Right lobe of liver (tissue), 6 donors: ENCODE measurements at regions not wholly inside any gene's neighbourhood (a gene's known extent, or its start where the extent isn't known, plus 50 kb on each side); places are given as distances from the start of the nearest gene placed in this dataset.

Experiments
- ATAC-seq, 4 donors: fragments of 200-7000 bp; cut with Tn5 transposase; one replicate each; pipeline ENCODE4 v1.9.1; 2020; ENCODE audit warnings: mild to moderate bottlenecking in 4 of 4, moderate library complexity in 4 of 4
- DNase-seq, 3 donors: peaks; one replicate each; pipeline ENCODE4 v3.0.0-alpha.2; 2020
- H3K27ac ChIP-seq, 3 donors: fragments of 200-600 bp; one replicate each; pipeline ENCODE4 v1.8.0; 2022
- H3K27me3 ChIP-seq, 2 donors: fragments of 200-600 bp; one replicate each; pipeline ENCODE4 v1.8.0; 2022
- H3K36me3 ChIP-seq, 4 donors: fragments of 200-600 bp; sonication (generic) in 1 of 4; one replicate each; pipeline versions ENCODE4 v1.5.1 to v1.8.0; 2017 to 2022; ENCODE audit warnings: control low read depth in 1 of 4
- H3K4me1 ChIP-seq, 4 donors: fragments of 200-600 bp; sonication (generic) in 1 of 4; one replicate each; pipeline versions ENCODE4 v1.5.1 to v1.8.0; 2017 to 2022; ENCODE audit warnings: control low read depth in 1 of 4
- H3K4me3 ChIP-seq, 3 donors: fragments of 200-600 bp; one replicate each; pipeline ENCODE4 v1.8.0; 2022
- H3K9me3 ChIP-seq, 4 donors: fragments of 200-600 bp; sonication (generic) in 1 of 4; one replicate each; pipeline versions ENCODE4 v1.5.1 to v1.8.0; 2017 to 2022; ENCODE audit warnings: control low read depth in 1 of 4
- POLR2A ChIP-seq: fragments of 450-650 bp; IDR thresholded peaks from one replicate; pipeline ENCODE4 v1.6.1; 2017; ENCODE audit warnings: antibody characterized with exemption, mild to moderate bottlenecking
- WGBS: methylation state at CpG from one replicate; pipeline ENCODE4 v1.1.6; 2018; ENCODE audit warnings: low coverage, low lambda C conversion rate; ENCODE audit not compliant: insufficient coverage; ENCODE audit errors: missing lambda C conversion rate; 5-methylcytosine and 5-hydroxymethylcytosine counted together
- intact Hi-C, 2 donors: fragments of 100-400 bp; cut with DNase I; formaldehyde crosslinking; loops; one replicate each; pipeline versions ENCODE4 v1.11.2 to v1.14.1; 2022
- TF ChIP-seq, protein P1 (sequence below), 4 donors: fragments of 200-600 bp in 3 of 4; fragments of 450-650 bp in 1 of 4; IDR thresholded peaks; one replicate each; pipeline versions ENCODE4 v1.5.1 to v1.8.0; 2016 to 2022; ENCODE audit warnings: antibody characterized with exemption in 4 of 4, mild to moderate bottlenecking in 2 of 4
- donor health status: DM: no; HTN: yes; CAD: no.
- donor health status: DM: no; HTN: no; CAD: no.
- donor health status: DM: no; HTN: no; CAD: no.
- donor health status: DM: no; HTN: yes; CAD: no.
- donor health status: DM: no; HTN: yes; CAD: no.

DNA sequence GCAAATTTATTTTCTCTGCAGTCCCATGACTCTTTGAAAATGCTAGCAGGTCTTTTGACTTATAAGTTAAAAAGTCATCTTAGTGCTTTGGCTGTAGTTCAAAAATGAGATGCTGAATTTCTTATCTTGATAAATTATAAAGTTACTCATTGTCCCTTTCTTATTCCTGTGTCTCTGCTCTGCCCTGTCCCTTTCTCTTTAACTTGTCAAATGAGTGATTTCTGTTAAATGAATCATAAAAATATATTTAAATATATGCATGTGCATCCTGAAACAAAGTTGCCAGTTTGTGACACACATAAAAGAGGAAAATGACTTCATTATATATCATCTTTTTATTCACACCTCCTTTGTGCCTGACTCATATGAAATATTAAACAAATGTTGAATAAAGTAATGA, 1097.3 kb upstream of the EPHA6 start:
- intact Hi-C loops = no loop called here
- Histone ChIP-seq H3K36me3 (no peaks in the 10 kb centered on the region), H3K27me3 (no peaks in the 10 kb centered on the region), H3K4me1 (no peaks in the 10 kb centered on the region), H3K4me3 (no peak overlapping the region), H3K27ac (no peak overlapping the region), H3K9me3 (no peaks in the 10 kb centered on the region)
- ATAC-seq = no peak
- no peak for DNase-seq
- TF ChIP-seq, protein P1, sequence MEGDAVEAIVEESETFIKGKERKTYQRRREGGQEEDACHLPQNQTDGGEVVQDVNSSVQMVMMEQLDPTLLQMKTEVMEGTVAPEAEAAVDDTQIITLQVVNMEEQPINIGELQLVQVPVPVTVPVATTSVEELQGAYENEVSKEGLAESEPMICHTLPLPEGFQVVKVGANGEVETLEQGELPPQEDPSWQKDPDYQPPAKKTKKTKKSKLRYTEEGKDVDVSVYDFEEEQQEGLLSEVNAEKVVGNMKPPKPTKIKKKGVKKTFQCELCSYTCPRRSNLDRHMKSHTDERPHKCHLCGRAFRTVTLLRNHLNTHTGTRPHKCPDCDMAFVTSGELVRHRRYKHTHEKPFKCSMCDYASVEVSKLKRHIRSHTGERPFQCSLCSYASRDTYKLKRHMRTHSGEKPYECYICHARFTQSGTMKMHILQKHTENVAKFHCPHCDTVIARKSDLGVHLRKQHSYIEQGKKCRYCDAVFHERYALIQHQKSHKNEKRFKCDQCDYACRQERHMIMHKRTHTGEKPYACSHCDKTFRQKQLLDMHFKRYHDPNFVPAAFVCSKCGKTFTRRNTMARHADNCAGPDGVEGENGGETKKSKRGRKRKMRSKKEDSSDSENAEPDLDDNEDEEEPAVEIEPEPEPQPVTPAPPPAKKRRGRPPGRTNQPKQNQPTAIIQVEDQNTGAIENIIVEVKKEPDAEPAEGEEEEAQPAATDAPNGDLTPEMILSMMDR (IDR thresholded peaks at IDR 0.05) = no peak
- TF ChIP-seq POLR2A = no peak

DNA sequence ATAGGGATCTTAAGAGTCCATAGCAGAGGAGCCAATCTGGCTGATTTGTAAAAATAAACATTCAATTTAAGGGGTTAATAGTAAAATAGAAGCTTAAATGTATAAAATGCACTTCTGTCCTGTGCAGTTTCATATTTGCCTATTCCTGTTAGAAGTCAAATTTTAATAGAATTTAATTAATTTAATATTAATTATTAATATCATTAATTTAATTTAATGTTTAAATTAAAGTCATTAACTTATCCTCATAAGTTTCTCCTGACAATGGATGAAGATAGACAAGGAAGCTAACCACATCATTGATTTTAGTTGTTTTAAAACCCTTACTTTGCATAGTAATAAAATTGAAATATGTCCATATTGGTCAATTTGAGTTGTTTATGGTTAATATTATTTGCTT, 1096.2 kb upstream of the EPHA6 start:
- intact Hi-C loops = no loop called here
- H3K9me3 ChIP-seq = no peaks in the 10 kb centered on the region
- H3K27ac ChIP-seq = no peak overlapping the region
- H3K4me3 ChIP-seq = no peak overlapping the region
- H3K4me1 ChIP-seq = no peaks in the 10 kb centered on the region
- no peak for DNase-seq
- no peaks in the 10 kb centered on the region for H3K36me3 ChIP-seq
- H3K27me3 ChIP-seq = no peaks in the 10 kb centered on the region
- ATAC-seq = no peak
- TF ChIP-seq POLR2A = no peak
- TF ChIP-seq, protein P1 (IDR thresholded peaks at IDR 0.05) = no peak

DNA sequence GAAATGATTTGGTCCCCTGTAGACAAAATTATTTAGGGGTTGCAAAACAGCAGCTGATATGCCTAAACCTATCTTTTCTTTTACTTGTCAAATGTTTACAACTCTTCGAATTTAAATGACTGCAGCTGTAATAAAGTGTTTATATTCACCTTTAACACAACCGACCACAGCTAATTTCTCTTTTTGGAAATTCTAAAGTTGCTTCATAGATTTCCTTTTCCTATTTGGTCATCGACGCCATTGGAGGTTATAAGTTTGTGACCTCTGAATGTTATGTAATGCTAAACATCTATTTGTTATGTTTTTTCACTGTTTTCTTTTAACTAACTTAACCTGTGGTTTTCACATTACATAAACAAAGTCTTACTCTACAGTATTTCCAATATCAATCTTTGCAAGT, 1094.9 kb upstream of the EPHA6 start:
- ATAC-seq (no peak), DNase-seq (no peak)
- H3K27ac ChIP-seq = no peak overlapping the region
- intact Hi-C loops = no loop called here
- H3K36me3 ChIP-seq = no peaks in the 10 kb centered on the region
- TF ChIP-seq, protein P1 (IDR thresholded peaks at IDR 0.05) = no peak
- no peak for TF ChIP-seq POLR2A
- no peaks in the 10 kb centered on the region for H3K4me1 ChIP-seq
- WGBS = 51% methylated on average over 4 of the region's 4 CpGs
- no peaks in the 10 kb centered on the region for H3K9me3 ChIP-seq
- no peaks in the 10 kb centered on the region for H3K27me3 ChIP-seq
- H3K4me3 ChIP-seq = no peak overlapping the region

DNA sequence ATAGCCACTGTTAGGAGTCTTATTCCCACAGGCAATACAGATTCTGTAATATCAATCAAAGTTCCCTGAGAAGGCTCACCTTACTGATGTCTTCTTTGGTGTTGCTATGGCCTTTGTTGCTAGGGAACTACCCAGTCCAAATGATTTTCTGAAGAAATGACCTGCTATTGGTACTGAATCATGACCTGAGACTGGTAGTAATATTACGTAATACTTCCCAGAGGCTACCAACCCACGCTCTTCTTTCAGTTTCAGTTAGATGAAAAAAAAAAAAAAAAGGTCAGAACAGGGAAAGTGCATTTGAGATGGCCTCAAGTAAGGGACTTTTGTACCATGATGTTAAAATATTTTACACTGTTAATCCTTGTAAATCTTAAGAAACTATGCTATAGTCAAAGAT, 1092.5 kb upstream of the EPHA6 start:
- H3K36me3 ChIP-seq = no peaks in the 10 kb centered on the region
- no peak overlapping the region for H3K4me3 ChIP-seq
- 8% methylated on average over 2 of the region's 2 CpGs for WGBS
- intact Hi-C loops = no loop called here
- no peaks in the 10 kb centered on the region for H3K27me3 ChIP-seq
- no peak overlapping the region for H3K27ac ChIP-seq
- H3K9me3 ChIP-seq = no peaks in the 10 kb centered on the region
- TF ChIP-seq, protein P1 (IDR thresholded peaks at IDR 0.05) = no peak
- TF ChIP-seq POLR2A = no peak
- DNase-seq (no peak), ATAC-seq (peak in 2 of 4 donors; percentile 39 to 62)
- H3K4me1 ChIP-seq = no peaks in the 10 kb centered on the region

DNA sequence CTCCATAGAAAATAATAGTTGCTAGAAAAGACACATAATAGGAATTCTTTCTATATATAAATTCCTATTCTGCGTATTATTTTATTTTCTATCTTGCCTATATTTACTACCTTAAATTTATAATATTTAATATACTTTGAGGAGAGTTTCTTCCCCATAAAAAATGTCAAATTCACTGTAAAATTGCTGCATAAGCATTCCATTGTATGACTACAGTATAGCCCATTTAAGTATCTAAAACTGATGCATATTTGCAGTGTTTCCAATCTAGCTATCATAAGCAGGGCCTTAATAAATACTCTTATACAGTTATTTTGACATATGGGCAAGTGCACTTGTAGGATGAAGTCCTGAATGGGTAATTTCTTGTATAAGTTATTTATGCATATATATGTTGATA, 1088.6 kb upstream of the EPHA6 start:
- Histone ChIP-seq H3K4me3 (no peak overlapping the region), H3K36me3 (no peaks in the 10 kb centered on the region), H3K4me1 (no peaks in the 10 kb centered on the region), H3K27me3 (no peaks in the 10 kb centered on the region), H3K27ac (no peak overlapping the region), H3K9me3 (no peaks in the 10 kb centered on the region)
- DNase-seq (no peak), ATAC-seq (no peak)
- TF ChIP-seq POLR2A = no peak
- TF ChIP-seq, protein P1 (IDR thresholded peaks at IDR 0.05) = no peak
- intact Hi-C loops = no loop called here
- WGBS = 41% methylated on average over 1 of the region's 1 CpG
